ENCODE measurements at regions not wholly inside any gene's neighbourhood (a gene's known extent, or its start where the extent isn't known, plus 50 kb on each side); places are given as distances from the start of the nearest gene placed in this dataset.

- no TSS peak for BruUV-seq (replicated peaks)
- intact Hi-C loops (cut with micrococcal nuclease) (no loop called here), in situ Hi-C loops (cut with MboI) (no loop called here)
- TF ChIP-seq MTF1 (CRISPR knock-in tag; IDR thresholded peaks at IDR 0.05; ENCODE audit: borderline replicate concordance) (no peak), AFF1 (IDR thresholded peaks at IDR 0.05; ENCODE audit: low read depth in 1 of 2, partially characterized antibody in 2 of 2) (no peak), ZNF407 (IDR thresholded peaks at IDR 0.05; ENCODE audit: low read depth) (no peak), MLX (CRISPR knock-in tag; conservative IDR thresholded peaks at IDR 0.05) (no peak), ZZZ3 (IDR thresholded peaks at IDR 0.05) (no peak), HMGXB4 (CRISPR knock-in tag; IDR thresholded peaks at IDR 0.05) (no peak), ZNF316 (IDR thresholded peaks at IDR 0.05) (no peak), ILF3 (IDR thresholded peaks at IDR 0.05; ENCODE audit: borderline replicate concordance) (no peak)
Observed at GRCh38 chr6:154909311-154909710, 85.8 kb upstream of the TIAM2 start.

More at GRCh38 chr6:154909311-154909710, 85.8 kb upstream of the TIAM2 start:
- Histone ChIP-seq H3K9ac (ENCODE audit: insufficient read depth in 1 of 2, low read depth in 2 of 2, low read length in 2 of 2) (no peak overlapping the region), H3K9me3 (replicated peaks; ENCODE audit: control insufficient read depth, insufficient read depth, low read depth, low read length) (no peaks in the 10 kb centered on the region), H3K27ac (ENCODE audit: extremely low read depth, low read depth, low read length) (no peak overlapping the region), H2AFZ (ENCODE audit: low read depth, low read length) (no peak overlapping the region), H3K4me2 (ENCODE audit: insufficient read depth, low read length) (no peak overlapping the region), H3K79me2 (ENCODE audit: control insufficient read depth, insufficient read depth, low read length) (no peaks in the 10 kb centered on the region), H3K4me1 (replicated peaks in 1 of 2; ENCODE audit: control insufficient read depth in 2 of 2, insufficient read depth in 2 of 2, low read length in 2 of 2) (no peaks in the 10 kb centered on the region), H3K36me3 (ENCODE audit: control insufficient read depth, insufficient read depth, low read length) (no peaks in the 10 kb centered on the region), H3K4me3 (no peak overlapping the region), H3K9me1 (ENCODE audit: control insufficient read depth, insufficient read depth, low read length) (no peaks in the 10 kb centered on the region), H3K27me3 (ENCODE audit: control insufficient read depth in 2 of 2, insufficient read depth in 2 of 2, low read length in 2 of 2) (no peaks in the 10 kb centered on the region), H4K20me1 (replicated peaks; ENCODE audit: control insufficient read depth, insufficient read depth, low read length) (no peaks in the 10 kb centered on the region; the same call in 1 of the 2 replicates)
- WGBS (ENCODE audit: insufficient coverage, low coverage, missing lambda C conversion rate), result 91% methylated on average over 1 of the region's 1 CpG
- ChIA-PET CTCF (ENCODE audit: low intra/inter-chr PET ratio) (no interaction called here), POLR2A (interaction anchor here (0.6 to 0.7 kb wide), 2 partner anchors 12 to 405 kb away, joined by 3 read pairs; partner anchors contain the start of gene TFB1M)
- DNase-seq (ENCODE audit: extremely low read depth in 1 of 4, low spot score in 3 of 4), result no peak
- FAIRE-seq, result no peak
- no peak for ATAC-seq

All from K562 (cell line).